Natural killer cell treated with Interleukin-12 subunit alpha and Interleukin-12 subunit beta and Interleukin-15 and Interleukin-18, amount 100 ng/mL, for 72 hours (primary cell): ENCODE measurements at regions not wholly inside any gene's neighbourhood (a gene's known extent, or its start where the extent isn't known, plus 50 kb on each side); places are given as distances from the start of the nearest gene placed in this dataset.

Source experiments
- ATAC-seq, 2 donors: fragments of 150-1000 bp; cut with Tn5 transposase in 1 of 2; sonication (Bioruptor Pico), chemical (Tn5 transposase) in 1 of 2; 2 replicates each; pipeline ENCODE4 v1.10.0; 2021
- DNase-seq: peaks from one replicate; pipeline ENCODE4 v3.0.0; 2022; ENCODE audit warnings: low spot score
- H3K27ac Mint-ChIP-seq, 2 donors: 1 replicate in 1 of 2; 2 replicates in 1 of 2; pipeline ENCODE4 v1.8.0; 2022; ENCODE audit warnings: mixed read lengths in 2 of 2, mild to moderate bottlenecking in 1 of 2, moderate library complexity in 1 of 2
- H3K27me3 Mint-ChIP-seq, 2 donors: 1 replicate in 1 of 2; 2 replicates in 1 of 2; pipeline ENCODE4 v1.8.0; 2022; ENCODE audit warnings: mixed read lengths in 2 of 2
- H3K36me3 Mint-ChIP-seq: one replicate; pipeline ENCODE4 v1.8.0; 2022; ENCODE audit warnings: mixed read lengths
- H3K4me1 Mint-ChIP-seq, 2 donors: 1 replicate in 1 of 2; 2 replicates in 1 of 2; pipeline ENCODE4 v1.8.0; 2022; ENCODE audit warnings: low read depth in 2 of 2, mixed read lengths in 2 of 2, mild to moderate bottlenecking in 1 of 2
- H3K4me3 Mint-ChIP-seq: one replicate; pipeline ENCODE4 v1.8.0; 2022; ENCODE audit warnings: mixed read lengths
- H3K9me3 Mint-ChIP-seq: 2 replicates; pipeline ENCODE4 v1.8.0; 2022; ENCODE audit warnings: mixed read lengths

- H3K4me1 Mint-ChIP-seq: no peaks in the 10 kb centered on the region
- H3K4me3 Mint-ChIP-seq: no peak overlapping the region
- ATAC-seq (no peak), DNase-seq (no peak)
- H3K9me3 Mint-ChIP-seq: peaks cover 7% of the 10 kb centered on the region
- no peaks in the 10 kb centered on the region for H3K36me3 Mint-ChIP-seq
- H3K27me3 Mint-ChIP-seq: no peaks in the 10 kb centered on the region
- no peak overlapping the region for H3K27ac Mint-ChIP-seq
These were observed 601.1 kb downstream of the EPHA5 start for GRCh38 chr4:65069177-65069576.

GRCh38 chr4:65066106-65066505 is 604.2 kb downstream of the EPHA5 start:
- no peak for DNase-seq
- Mint-ChIP-seq H3K36me3 (no peaks in the 10 kb centered on the region), H3K4me3 (no peak overlapping the region), H3K27ac (no peak overlapping the region), H3K4me1 (no peaks in the 10 kb centered on the region), H3K9me3 (peaks cover 20% of the 10 kb centered on the region), H3K27me3 (no peaks in the 10 kb centered on the region)
- no peak for ATAC-seq

- no peaks in the 10 kb centered on the region for H3K36me3 Mint-ChIP-seq
- H3K27ac Mint-ChIP-seq: no peak overlapping the region
- H3K4me3 Mint-ChIP-seq: no peak overlapping the region
- H3K4me1 Mint-ChIP-seq: no peaks in the 10 kb centered on the region
- peaks cover 18% of the 10 kb centered on the region for H3K9me3 Mint-ChIP-seq
- ATAC-seq (no peak), DNase-seq (no peak)
- no peaks in the 10 kb centered on the region for H3K27me3 Mint-ChIP-seq
These were observed 606.7 kb downstream of the EPHA5 start for GRCh38 chr4:65063601-65064000.

- Mint-ChIP-seq H3K36me3 (no peaks in the 10 kb centered on the region), H3K27me3 (no peaks in the 10 kb centered on the region), H3K9me3 (peaks cover 10% of the 10 kb centered on the region), H3K4me3 (no peak overlapping the region), H3K4me1 (no peaks in the 10 kb centered on the region), H3K27ac (no peak overlapping the region)
- DNase-seq (no peak), ATAC-seq (no peak)
These were observed 619.5 kb downstream of the EPHA5 start for GRCh38 chr4:65050786-65051185.

DNA sequence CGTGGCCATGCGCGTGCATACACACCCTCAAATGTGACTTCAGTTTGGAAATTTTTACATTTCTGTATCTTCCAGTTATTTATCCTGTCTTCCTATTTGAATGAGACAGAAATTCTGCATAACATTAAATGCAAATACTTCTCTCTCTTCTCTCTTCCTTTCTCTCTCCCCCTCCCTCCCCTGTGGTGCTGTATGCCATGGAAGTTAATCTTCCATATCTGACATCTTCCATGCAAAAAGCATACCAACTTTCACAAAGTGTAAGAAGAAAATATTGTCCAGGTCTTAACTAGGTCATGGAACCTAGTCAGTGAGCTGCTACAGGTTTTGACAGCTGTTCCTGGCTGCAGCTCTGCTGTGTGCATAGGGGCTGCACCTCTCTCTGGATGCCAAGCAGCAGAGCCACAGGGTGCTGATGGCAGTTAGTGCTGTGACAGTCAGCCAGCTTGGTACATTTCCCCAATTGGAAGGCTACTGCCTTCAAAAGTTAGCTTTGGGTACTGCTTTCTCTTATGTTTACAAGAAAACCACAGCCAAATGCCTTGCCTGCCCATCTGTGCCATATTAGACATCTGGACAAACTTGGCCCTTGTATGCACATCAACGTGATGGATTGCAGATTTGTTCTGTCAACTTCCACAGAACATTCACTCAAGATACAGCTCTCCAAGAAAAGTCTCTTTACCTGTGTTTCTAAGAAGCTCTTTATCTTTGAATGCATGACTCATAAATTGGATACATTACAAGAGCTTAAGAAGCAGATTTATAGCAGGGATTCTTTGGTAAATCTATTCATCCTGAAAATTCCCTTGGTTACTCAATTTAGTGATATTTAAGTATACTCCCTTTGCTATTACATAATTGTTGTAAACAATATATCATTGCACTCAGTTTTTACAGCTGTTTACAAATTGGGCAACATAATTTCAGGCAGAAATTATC is 623.8 kb downstream of the EPHA5 start:
- no peaks in the 10 kb centered on the region for H3K27me3 Mint-ChIP-seq
- no peak overlapping the region for H3K4me3 Mint-ChIP-seq
- H3K27ac Mint-ChIP-seq: no peak overlapping the region
- DNase-seq: no peak
- H3K4me1 Mint-ChIP-seq: no peaks in the 10 kb centered on the region
- no peaks in the 10 kb centered on the region for H3K36me3 Mint-ChIP-seq
- peaks cover 13% of the 10 kb centered on the region for H3K9me3 Mint-ChIP-seq
- ATAC-seq: no peak

GRCh38 chr4:65033899-65034298 is 624.6 kb upstream of the TECRL start:
- Mint-ChIP-seq H3K4me3 (no peak overlapping the region), H3K4me1 (no peaks in the 10 kb centered on the region), H3K9me3 (peaks cover 13% of the 10 kb centered on the region), H3K36me3 (no peaks in the 10 kb centered on the region), H3K27ac (no peak overlapping the region), H3K27me3 (no peaks in the 10 kb centered on the region)
- no peak for DNase-seq
- no peak for ATAC-seq

DNA sequence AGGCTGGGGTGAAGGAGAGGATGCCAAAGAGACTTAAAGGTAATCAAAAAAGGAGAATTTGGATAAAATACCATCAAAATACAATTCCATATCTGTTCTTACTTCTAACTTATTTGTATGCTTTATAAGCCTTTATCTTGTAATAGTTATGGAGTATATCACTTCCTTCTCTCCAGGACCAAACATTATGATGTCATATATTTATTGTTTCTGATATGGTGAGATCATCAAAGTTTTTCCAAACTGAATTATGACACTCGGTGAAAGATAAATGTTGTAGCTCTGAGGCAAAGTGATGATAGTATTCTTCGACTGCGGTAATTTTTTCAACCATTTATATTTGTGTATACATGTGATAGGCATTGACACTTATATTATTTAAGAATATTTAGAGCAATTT is 619.3 kb upstream of the TECRL start:
- Mint-ChIP-seq H3K36me3 (no peaks in the 10 kb centered on the region), H3K27ac (no peak overlapping the region), H3K27me3 (no peaks in the 10 kb centered on the region), H3K4me1 (no peaks in the 10 kb centered on the region), H3K9me3 (peaks cover 13% of the 10 kb centered on the region), H3K4me3 (no peak overlapping the region)
- DNase-seq (no peak), ATAC-seq (no peak)

DNA sequence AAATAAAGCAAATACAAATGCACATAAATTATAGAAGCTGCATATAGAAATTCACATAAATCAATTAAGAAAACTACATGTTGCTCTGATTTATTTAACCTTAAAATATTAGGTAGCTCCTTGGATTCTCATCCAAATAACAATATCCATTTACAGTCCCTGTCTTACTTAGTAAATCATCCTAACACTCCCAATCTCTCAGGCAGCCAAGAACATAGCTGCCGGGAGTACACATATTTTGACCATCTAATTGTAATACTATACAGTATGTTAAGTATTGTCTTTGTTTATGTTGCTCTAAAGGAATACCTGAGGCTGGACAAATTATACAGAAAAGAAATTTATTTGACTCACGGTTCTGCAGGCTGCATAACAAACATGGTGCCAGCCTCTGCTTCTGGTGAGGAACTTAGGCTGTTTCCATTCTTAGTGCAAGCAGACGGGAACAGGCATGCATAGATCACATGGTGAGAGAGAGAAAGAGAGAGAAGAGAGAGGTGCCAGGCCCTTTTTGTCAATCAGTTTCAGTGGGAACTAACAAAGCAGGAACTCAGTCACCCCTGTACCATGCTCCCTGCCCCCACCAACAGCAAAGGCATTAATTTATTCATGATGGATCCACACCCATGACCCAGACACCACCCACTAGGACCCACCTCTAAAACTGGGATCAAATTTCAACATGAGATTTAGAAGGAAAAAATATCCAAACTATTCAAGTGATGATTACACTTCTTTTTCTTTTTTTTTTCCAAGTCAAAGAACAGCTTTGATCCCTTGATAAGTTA is 614.8 kb upstream of the TECRL start:
- Mint-ChIP-seq H3K9me3 (peaks cover 14% of the 10 kb centered on the region), H3K36me3 (peaks cover 4% of the 10 kb centered on the region), H3K27ac (no peak overlapping the region), H3K4me3 (no peak overlapping the region), H3K27me3 (no peaks in the 10 kb centered on the region), H3K4me1 (no peaks in the 10 kb centered on the region)
- ATAC-seq (no peak), DNase-seq (no peak)

DNA sequence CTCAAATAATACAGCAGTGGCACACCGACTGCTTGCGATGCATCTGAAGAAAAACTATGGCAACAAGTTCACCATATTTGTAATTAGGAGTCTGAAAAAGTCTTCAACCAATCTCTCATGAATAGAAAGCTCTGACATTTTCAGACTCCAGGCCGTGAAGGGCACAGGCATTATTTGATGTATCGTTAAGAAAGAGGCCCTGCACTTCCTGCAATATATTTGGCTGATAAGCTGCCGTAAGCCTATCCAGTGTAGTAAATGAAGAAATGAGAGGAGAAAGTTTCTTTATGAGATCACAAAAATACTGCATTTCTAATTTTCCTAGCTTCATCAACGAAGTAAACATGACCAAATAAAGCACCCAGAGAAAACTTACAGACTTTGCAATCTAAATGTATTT is 613.8 kb upstream of the TECRL start:
- Mint-ChIP-seq H3K36me3 (peaks cover 4% of the 10 kb centered on the region), H3K4me1 (no peaks in the 10 kb centered on the region), H3K27me3 (no peaks in the 10 kb centered on the region), H3K27ac (no peak overlapping the region), H3K4me3 (no peak overlapping the region), H3K9me3 (peaks cover 14% of the 10 kb centered on the region)
- DNase-seq (no peak), ATAC-seq (no peak)

DNA sequence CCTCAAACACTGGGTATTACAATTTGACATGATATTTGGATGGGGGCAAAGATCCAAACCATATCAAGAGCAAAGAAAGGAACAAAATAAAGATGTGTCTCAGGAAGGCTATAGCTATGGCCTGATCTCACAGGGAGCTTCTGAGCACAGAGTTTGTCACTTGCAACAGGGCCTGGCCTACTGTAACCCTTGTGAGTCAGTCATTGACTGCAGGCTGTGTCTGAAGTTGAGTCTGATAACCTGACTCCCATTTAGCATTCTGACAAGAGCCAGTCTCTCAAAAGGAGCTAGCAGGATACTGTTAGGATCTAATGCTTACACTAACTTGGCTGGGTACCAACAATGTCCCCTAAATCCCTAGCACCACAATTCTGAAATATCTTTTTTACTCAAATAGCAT is 612.5 kb upstream of the TECRL start:
- Mint-ChIP-seq H3K27ac (no peak overlapping the region), H3K9me3 (peaks cover 17% of the 10 kb centered on the region), H3K27me3 (no peaks in the 10 kb centered on the region), H3K4me3 (no peak overlapping the region), H3K36me3 (peaks cover 4% of the 10 kb centered on the region), H3K4me1 (no peaks in the 10 kb centered on the region)
- ATAC-seq: no peak
- no peak for DNase-seq

- Mint-ChIP-seq H3K27ac (no peak overlapping the region), H3K36me3 (peaks cover 4% of the 10 kb centered on the region), H3K9me3 (peaks cover 17% of the 10 kb centered on the region), H3K27me3 (no peaks in the 10 kb centered on the region), H3K4me1 (no peaks in the 10 kb centered on the region), H3K4me3 (no peak overlapping the region)
- ATAC-seq (no peak), DNase-seq (no peak)
These were observed 611.9 kb upstream of the TECRL start for GRCh38 chr4:65021149-65021548.

GRCh38 chr4:65019775-65020174 is 610.5 kb upstream of the TECRL start:
- H3K36me3 Mint-ChIP-seq: peaks cover 4% of the 10 kb centered on the region
- DNase-seq: no peak
- peaks cover 12% of the 10 kb centered on the region for H3K9me3 Mint-ChIP-seq
- no peak overlapping the region for H3K27ac Mint-ChIP-seq
- no peak for ATAC-seq
- H3K27me3 Mint-ChIP-seq: no peaks in the 10 kb centered on the region
- H3K4me3 Mint-ChIP-seq: no peak overlapping the region
- H3K4me1 Mint-ChIP-seq: no peaks in the 10 kb centered on the region

- Mint-ChIP-seq H3K4me1 (no peaks in the 10 kb centered on the region), H3K4me3 (no peak overlapping the region), H3K27me3 (no peaks in the 10 kb centered on the region)
These were observed 609.1 kb upstream of the TECRL start for GRCh38 chr4:65018313-65018712.

GRCh38 chr4:65014078-65014477 is 604.8 kb upstream of the TECRL start:
- Mint-ChIP-seq H3K27me3 (no peaks in the 10 kb centered on the region), H3K4me3 (no peak overlapping the region), H3K36me3 (no peaks in the 10 kb centered on the region), H3K27ac (no peak overlapping the region), H3K9me3 (peaks cover 6% of the 10 kb centered on the region), H3K4me1 (no peaks in the 10 kb centered on the region)
- ATAC-seq (no peak), DNase-seq (no peak)

More at GRCh38 chr4:65018313-65018712, 609.1 kb upstream of the TECRL start:
- Mint-ChIP-seq H3K36me3 (peaks cover 4% of the 10 kb centered on the region), H3K9me3 (peaks cover 9% of the 10 kb centered on the region), H3K27ac (no peak overlapping the region)
- DNase-seq (no peak), ATAC-seq (no peak)
